ENCODE measurements at regions not wholly inside any gene's neighbourhood (a gene's known extent, or its start where the extent isn't known, plus 50 kb on each side); places are given as distances from the start of the nearest gene placed in this dataset.
"Not testable (repeated sequence)": the region's sequence is repeated elsewhere in the genome, so short reads cannot be mapped to it uniquely, and the experiment has no call there.

- ATAC-seq (ENCODE audit: low FRiP score) (no peak), DNase-seq (ENCODE audit: low spot score) (no peak)
- no peak for TF ChIP-seq CTCF (IDR thresholded peaks at IDR 0.05)
Observed at GRCh38 chr4:45477311-45477733, 646.5 kb downstream of the GABRG1 start.

GRCh38 chr4:45475548-45475947, 648.3 kb downstream of the GABRG1 start:
- TF ChIP-seq CTCF (IDR thresholded peaks at IDR 0.05), result no peak
- ATAC-seq (ENCODE audit: low FRiP score), result no peak
- no peak for DNase-seq (ENCODE audit: low spot score)

GRCh38 chr4:45472490-45472889, 651.4 kb downstream of the GABRG1 start:
- ATAC-seq (ENCODE audit: low FRiP score), result no peak
- TF ChIP-seq CTCF (IDR thresholded peaks at IDR 0.05), result no peak
- DNase-seq (ENCODE audit: low spot score), result no peak

- no peak for TF ChIP-seq CTCF (IDR thresholded peaks at IDR 0.05)
- ATAC-seq (ENCODE audit: low FRiP score), result no peak
- DNase-seq (ENCODE audit: low spot score), result no peak
Observed at GRCh38 chr4:45471335-45471734, 652.5 kb downstream of the GABRG1 start.

- no peak for TF ChIP-seq CTCF (IDR thresholded peaks at IDR 0.05)
- DNase-seq (ENCODE audit: low spot score) (no peak), ATAC-seq (ENCODE audit: low FRiP score) (no peak)
Observed at GRCh38 chr4:45467157-45467556, 656.7 kb downstream of the GABRG1 start.

GRCh38 chr4:45460157-45460556, 663.7 kb downstream of the GABRG1 start:
- not testable (repeated sequence) for ATAC-seq (ENCODE audit: low FRiP score); DNase-seq (ENCODE audit: low spot score)

GRCh38 chr4:45455217-45455616, 668.6 kb downstream of the GABRG1 start:
- DNase-seq (ENCODE audit: low spot score) (no peak), ATAC-seq (ENCODE audit: low FRiP score) (no peak)

More at GRCh38 chr4:45455217-45455616, 668.6 kb downstream of the GABRG1 start:
- no peak for TF ChIP-seq CTCF (IDR thresholded peaks at IDR 0.05)
